GM12865 (cell line): ENCODE measurements at regions not wholly inside any gene's neighbourhood (a gene's known extent, or its start where the extent isn't known, plus 50 kb on each side); places are given as distances from the start of the nearest gene placed in this dataset.

Source experiments
- DNase-seq: peaks from one replicate; pipeline ENCODE4 v3.0.0; 2010; ENCODE audit warnings: low read depth
- H3K4me3 ChIP-seq: 2 replicates; pipeline ENCODE4 v1.5.1; 2011; ENCODE audit warnings: mild to moderate bottlenecking, low read depth, low read length, control low read depth
- TF ChIP-seq, protein P1 (sequence below): IDR thresholded peaks from 2 replicates; pipeline ENCODE4 v1.5.1; 2011; ENCODE audit warnings: low read length, control low read depth, low read depth, inconsistent platforms; ENCODE audit not compliant: insufficient read depth; ENCODE audit errors: missing control alignments

DNA sequence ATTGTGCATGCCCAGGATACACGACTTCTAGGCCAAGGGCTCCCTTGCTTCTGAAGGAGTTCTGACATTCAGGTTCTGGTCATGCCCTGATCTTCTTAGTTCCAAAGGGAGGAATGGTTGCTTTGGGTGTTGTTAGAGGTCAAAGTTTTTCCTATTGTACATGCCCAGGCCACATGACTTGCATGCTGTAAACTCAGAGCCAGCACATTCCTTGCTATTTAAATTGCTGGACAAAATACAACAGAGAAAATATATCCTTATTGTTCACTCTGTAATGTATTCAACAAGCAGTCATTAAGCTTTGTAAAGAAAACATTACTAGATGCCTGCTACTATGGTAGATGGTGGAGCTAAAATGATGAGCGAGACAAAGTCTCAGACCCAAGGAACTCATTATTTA lies 71.2 kb upstream of the COCH start:
- no peak for DNase-seq
- no peak overlapping the region for H3K4me3 ChIP-seq
- TF ChIP-seq, protein P1, sequence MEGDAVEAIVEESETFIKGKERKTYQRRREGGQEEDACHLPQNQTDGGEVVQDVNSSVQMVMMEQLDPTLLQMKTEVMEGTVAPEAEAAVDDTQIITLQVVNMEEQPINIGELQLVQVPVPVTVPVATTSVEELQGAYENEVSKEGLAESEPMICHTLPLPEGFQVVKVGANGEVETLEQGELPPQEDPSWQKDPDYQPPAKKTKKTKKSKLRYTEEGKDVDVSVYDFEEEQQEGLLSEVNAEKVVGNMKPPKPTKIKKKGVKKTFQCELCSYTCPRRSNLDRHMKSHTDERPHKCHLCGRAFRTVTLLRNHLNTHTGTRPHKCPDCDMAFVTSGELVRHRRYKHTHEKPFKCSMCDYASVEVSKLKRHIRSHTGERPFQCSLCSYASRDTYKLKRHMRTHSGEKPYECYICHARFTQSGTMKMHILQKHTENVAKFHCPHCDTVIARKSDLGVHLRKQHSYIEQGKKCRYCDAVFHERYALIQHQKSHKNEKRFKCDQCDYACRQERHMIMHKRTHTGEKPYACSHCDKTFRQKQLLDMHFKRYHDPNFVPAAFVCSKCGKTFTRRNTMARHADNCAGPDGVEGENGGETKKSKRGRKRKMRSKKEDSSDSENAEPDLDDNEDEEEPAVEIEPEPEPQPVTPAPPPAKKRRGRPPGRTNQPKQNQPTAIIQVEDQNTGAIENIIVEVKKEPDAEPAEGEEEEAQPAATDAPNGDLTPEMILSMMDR = no peak

DNA sequence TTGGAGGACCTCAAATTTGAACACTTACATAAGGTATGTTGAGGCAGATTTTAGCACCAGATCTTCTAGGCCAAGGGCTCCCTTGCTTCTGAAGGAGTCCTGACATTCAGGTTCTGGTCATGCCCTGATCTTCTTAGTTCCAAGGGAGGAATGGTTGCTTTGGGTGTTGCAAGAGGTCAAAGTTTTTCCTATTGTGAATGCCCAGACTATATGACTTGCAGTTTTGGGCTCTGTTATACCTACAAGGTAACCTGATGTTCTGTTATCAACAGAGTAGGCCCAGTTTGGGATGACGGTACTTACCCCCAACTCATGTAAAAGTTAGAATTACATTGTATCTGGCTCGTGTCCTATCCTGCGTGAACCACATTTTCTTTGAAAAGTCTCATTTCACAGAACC lies 69.1 kb upstream of the COCH start:
- no peak for DNase-seq
- H3K4me3 ChIP-seq = no peak overlapping the region
- TF ChIP-seq, protein P1 = no peak

DNA sequence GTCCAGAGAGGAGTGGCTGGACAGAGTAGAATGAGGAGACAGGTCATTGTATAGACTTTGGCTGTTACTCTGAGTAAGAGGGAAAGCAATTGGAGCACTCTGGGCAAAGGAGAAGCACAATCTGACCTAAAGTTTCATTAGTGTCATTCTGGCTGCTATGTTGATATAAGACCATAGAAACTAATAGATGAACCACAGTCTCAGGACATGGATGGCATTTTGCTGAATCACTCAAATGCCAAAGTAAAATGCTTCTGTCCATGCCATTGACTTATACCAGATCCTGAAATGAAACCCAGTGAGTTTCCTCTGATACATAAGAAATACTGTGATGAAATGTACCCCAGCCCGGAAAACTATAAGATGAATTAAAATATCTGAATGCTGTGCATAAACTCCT lies 65.8 kb upstream of the COCH start:
- TF ChIP-seq, protein P1 = no peak
- DNase-seq = no peak
- H3K4me3 ChIP-seq = no peak overlapping the region

DNA sequence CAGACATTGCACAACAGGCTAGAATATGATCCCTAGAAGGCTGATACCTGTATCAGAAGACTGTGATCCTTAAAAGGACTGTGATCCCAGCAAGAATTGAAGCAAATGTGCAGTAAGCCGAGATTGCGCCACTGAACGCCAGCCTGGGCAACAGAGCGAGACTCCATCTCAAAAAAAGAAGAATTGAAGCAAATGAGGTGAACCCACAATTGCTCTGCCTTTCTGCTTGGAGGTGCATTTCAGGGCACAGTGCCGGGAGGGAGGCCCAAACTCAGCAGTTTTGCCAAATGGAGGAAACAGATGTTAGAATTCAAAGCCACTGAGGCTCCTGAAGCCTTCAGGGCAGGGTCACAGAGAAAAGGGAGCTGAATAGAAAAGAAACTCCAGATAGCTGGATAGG lies 61.1 kb upstream of the COCH start:
- H3K4me3 ChIP-seq = no peak overlapping the region
- DNase-seq = no peak
- TF ChIP-seq, protein P1 = no peak

DNA sequence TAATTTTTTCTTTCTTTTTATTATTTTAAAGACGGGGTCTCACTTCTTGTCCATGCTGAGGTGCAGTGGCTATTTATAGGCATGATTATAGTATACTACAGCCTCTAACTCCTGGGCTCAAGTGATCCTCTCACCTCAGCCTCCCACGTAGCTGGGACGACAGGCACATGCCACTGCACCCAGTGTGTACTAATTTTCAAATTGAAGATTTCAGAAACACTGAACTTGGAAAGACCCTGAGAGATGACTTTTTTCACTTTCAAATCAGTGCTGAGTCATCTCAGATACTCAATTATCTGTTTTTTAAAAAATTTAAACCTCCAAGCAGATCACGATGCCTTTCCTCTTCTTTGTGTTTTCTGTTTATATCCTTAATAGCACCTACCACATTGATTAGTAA lies 53.7 kb upstream of the COCH start:
- TF ChIP-seq, protein P1 = no peak
- no peak overlapping the region for H3K4me3 ChIP-seq
- DNase-seq = peak; percentile 5

DNA sequence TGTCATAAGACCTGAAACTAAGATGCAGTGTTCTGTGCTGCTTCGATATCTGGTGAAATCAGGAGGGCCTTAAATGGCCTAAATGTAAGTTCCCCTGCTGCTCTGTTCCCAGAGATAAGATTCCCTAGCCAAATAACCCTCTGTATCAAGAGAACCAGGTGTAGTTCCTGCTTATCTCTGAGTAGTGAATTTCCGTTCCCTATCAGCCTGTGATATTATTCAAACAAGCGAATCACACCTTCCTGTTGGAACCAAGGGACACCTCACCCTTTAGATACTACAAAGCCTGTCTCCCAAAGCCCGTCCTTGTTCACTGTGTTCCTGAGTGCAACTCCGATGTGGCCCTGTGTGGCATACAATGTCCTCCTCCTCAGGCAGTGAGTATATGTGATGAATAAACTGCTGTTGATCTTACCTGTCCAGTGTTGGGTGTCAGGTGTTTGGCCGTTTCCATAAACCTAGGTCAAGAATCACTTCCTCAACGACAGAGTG lies 52.2 kb upstream of the COCH start:
- no peak for DNase-seq
- TF ChIP-seq, protein P1 = no peak
- H3K4me3 ChIP-seq = no peak overlapping the region
